SJSA1 (cell line): ENCODE measurements at regions not wholly inside any gene's neighbourhood (a gene's known extent, or its start where the extent isn't known, plus 50 kb on each side); places are given as distances from the start of the nearest gene placed in this dataset.

Experiments used
- DNase-seq, 2 experiments: peaks; one replicate each; pipeline ENCODE4 v3.0.0-alpha.2; 2015 to 2020; ENCODE audit warnings: low spot score in 2 of 2, low read depth in 1 of 2
- H3K27ac ChIP-seq: fragments of 250-450 bp; sonication (Bioruptor Pico); 2 replicates; pipeline ENCODE4 v1.5.1; 2020; ENCODE audit warnings: mild to moderate bottlenecking, moderate library complexity
- H3K27me3 ChIP-seq: fragments of 250-450 bp; sonication (Bioruptor Pico); replicated peaks from 2 replicates; pipeline ENCODE4 v1.5.1; 2020; ENCODE audit warnings: mild to moderate bottlenecking, moderate library complexity
- H3K36me3 ChIP-seq: fragments of 250-450 bp; sonication (Bioruptor Pico); 2 replicates; pipeline ENCODE4 v1.5.1; 2020; ENCODE audit warnings: mild to moderate bottlenecking
- H3K4me1 ChIP-seq: fragments of 250-450 bp; sonication (Bioruptor Pico); replicated peaks from 2 replicates; pipeline ENCODE4 v1.6.1; 2021; ENCODE audit warnings: mild to moderate bottlenecking
- H3K4me3 ChIP-seq: fragments of 250-450 bp; sonication (Bioruptor Pico); 2 replicates; pipeline ENCODE4 v1.5.1; 2020; ENCODE audit warnings: mild to moderate bottlenecking
- H3K9me3 ChIP-seq: fragments of 250-450 bp; sonication (Bioruptor Pico); replicated peaks from 2 replicates; pipeline ENCODE4 v1.5.1; 2020; ENCODE audit warnings: mild to moderate bottlenecking

GRCh38 chr7:46802479-46802878 lies 779.4 kb downstream of the TNS3 start:
- H3K4me3 ChIP-seq = no peak overlapping the region
- no peak overlapping the region for H3K27ac ChIP-seq
- no peaks in the 10 kb centered on the region for H3K9me3 ChIP-seq
- H3K36me3 ChIP-seq = no peaks in the 10 kb centered on the region; the same call in 1 of the 2 replicates
- no peak for DNase-seq
- H3K27me3 ChIP-seq = no peaks in the 10 kb centered on the region
- H3K4me1 ChIP-seq = no peaks in the 10 kb centered on the region

- H3K27ac ChIP-seq = no peak overlapping the region
- H3K4me3 ChIP-seq = no peak overlapping the region
- no peak for DNase-seq
- H3K9me3 ChIP-seq = no peaks in the 10 kb centered on the region
- no peaks in the 10 kb centered on the region; the same call in 1 of the 2 replicates for H3K27me3 ChIP-seq
- H3K36me3 ChIP-seq = no peaks in the 10 kb centered on the region
- no peaks in the 10 kb centered on the region for H3K4me1 ChIP-seq
Measured at GRCh38 chr7:46791188-46791587, 790.7 kb downstream of the TNS3 start.

- no peak overlapping the region for H3K4me3 ChIP-seq
- no peak for DNase-seq
- no peaks in the 10 kb centered on the region for H3K9me3 ChIP-seq
- no peak overlapping the region for H3K27ac ChIP-seq
- H3K4me1 ChIP-seq = no peaks in the 10 kb centered on the region
- no peaks in the 10 kb centered on the region for H3K36me3 ChIP-seq
- no peaks in the 10 kb centered on the region for H3K27me3 ChIP-seq
Measured at GRCh38 chr7:46786995-46787394, 794.9 kb downstream of the TNS3 start.

DNA sequence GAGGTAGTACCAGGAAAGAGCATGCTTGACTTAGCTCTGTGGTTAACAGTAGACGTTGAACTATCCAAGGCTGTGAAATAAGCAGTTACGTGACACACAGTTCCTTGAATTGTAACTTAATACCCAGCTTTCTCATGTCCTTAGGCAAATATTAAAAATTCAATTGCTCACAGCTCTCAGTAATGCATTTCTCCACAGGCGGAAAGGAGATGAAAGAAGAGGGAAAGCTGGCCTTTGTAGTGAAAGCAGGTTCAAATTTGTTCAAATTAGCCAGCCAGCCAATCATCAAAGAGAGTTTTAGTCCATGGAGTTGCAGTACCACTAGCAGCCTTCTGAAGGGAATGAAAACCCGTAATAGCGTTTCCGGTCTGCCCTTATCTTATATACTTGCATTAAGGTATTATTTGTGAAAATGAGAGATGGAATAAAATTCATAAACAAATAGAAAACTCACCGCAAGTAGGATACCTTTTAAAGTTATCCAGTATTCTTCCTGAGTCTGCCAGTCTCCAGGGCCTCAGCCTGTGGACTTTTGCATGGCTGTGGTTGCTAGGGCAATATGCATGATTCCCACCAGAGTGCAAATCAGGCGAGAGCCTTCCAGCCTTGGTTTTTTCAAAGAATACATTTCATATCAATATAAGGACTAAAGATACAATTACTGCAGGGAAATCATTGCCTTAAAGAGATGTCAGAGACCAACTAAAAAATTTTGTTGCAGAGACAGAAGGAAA lies 795.5 kb downstream of the TNS3 start:
- no peak overlapping the region for H3K27ac ChIP-seq
- H3K4me3 ChIP-seq = no peak overlapping the region
- DNase-seq = no peak
- no peaks in the 10 kb centered on the region for H3K27me3 ChIP-seq
- no peaks in the 10 kb centered on the region for H3K4me1 ChIP-seq
- H3K36me3 ChIP-seq = no peaks in the 10 kb centered on the region
- H3K9me3 ChIP-seq = no peaks in the 10 kb centered on the region

- no peak overlapping the region for H3K4me3 ChIP-seq
- H3K27me3 ChIP-seq = no peaks in the 10 kb centered on the region
- no peaks in the 10 kb centered on the region for H3K4me1 ChIP-seq
- H3K36me3 ChIP-seq = no peaks in the 10 kb centered on the region
- no peaks in the 10 kb centered on the region for H3K9me3 ChIP-seq
- no peak for DNase-seq
- no peak overlapping the region for H3K27ac ChIP-seq
Measured at GRCh38 chr7:46784732-46785131, 797.2 kb downstream of the TNS3 start.

DNA sequence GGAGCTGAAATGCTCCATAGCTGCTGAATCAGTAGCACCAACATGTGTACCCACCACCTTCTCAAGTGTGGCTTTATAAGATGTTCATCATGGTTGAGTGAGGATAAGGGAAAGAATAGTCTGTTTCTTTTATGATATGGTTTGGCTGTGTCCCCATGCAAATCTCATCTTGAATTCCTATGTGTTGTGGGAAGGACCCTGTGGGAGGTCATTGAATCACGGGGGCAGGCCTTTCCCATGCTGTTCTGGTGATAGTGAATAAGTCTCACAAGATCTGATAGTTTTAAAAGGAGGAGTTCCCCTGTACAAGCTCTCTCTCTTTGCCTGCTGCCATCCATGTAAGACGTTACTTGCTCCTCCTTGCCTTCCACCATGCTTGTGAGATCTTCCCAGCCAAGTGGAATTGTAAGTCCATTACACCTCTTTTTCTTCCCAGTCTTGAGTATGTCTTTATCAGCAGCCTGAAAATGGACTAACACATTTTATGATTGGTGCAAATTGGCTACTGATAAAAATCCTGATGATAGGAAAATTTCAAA lies 799.9 kb downstream of the TNS3 start:
- no peaks in the 10 kb centered on the region for H3K27me3 ChIP-seq
- H3K9me3 ChIP-seq = no peaks in the 10 kb centered on the region
- no peak overlapping the region for H3K27ac ChIP-seq
- no peak overlapping the region for H3K4me3 ChIP-seq
- no peaks in the 10 kb centered on the region for H3K4me1 ChIP-seq
- no peak for DNase-seq
- no peaks in the 10 kb centered on the region for H3K36me3 ChIP-seq

DNA sequence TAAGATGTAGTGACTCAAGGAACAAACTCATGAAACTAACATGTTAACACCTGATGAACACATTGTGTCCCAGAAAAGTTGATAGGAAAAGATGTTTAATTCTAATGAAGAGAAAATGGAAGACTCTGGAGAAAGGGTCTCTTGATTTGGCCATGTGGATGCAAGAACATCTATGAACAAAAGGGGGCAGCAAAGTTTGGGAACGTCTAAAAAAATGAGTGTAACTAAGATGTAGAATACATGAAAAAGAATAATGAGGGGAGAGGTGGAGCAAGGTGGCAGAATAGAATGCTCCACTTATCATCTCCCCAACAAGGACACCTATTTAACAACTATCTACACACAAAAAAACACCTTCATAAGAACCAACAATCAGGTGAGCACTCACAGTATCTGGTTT lies 805.1 kb downstream of the TNS3 start:
- DNase-seq = peak in 1 of 2 experiments; percentile 22
- H3K36me3 ChIP-seq = no peaks in the 10 kb centered on the region
- no peaks in the 10 kb centered on the region for H3K4me1 ChIP-seq
- no peak overlapping the region for H3K4me3 ChIP-seq
- H3K27me3 ChIP-seq = no peaks in the 10 kb centered on the region
- no peak overlapping the region for H3K27ac ChIP-seq
- no peaks in the 10 kb centered on the region for H3K9me3 ChIP-seq

GRCh38 chr7:46775776-46776175 lies 806.1 kb downstream of the TNS3 start:
- DNase-seq = no peak
- H3K27ac ChIP-seq = no peak overlapping the region
- H3K27me3 ChIP-seq = no peaks in the 10 kb centered on the region

DNA sequence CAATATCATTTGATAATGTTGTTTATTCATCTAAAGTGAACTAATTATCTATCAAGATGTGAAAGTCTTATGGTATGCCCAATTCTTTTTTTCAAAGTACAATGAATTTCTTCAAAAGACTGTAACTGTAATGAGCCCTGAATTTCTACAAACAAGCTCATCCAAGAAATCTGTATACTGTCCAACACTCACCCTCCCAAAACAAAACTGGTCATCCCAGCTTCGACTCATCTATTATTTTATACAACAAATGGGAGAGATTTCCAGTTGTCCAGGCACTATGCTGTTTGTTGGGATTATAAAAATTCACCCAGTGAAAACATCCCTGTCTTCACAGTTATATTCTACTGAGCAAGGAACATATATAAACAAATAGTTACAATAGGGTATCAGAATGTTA lies 806.9 kb downstream of the TNS3 start:
- Histone ChIP-seq H3K27ac (no peak overlapping the region), H3K4me1 (no peaks in the 10 kb centered on the region), H3K27me3 (no peaks in the 10 kb centered on the region), H3K9me3 (no peaks in the 10 kb centered on the region), H3K36me3 (no peaks in the 10 kb centered on the region), H3K4me3 (no peak overlapping the region)
- DNase-seq = no peak

More at GRCh38 chr7:46775776-46776175, 806.1 kb downstream of the TNS3 start:
- Histone ChIP-seq H3K4me1 (no peaks in the 10 kb centered on the region), H3K36me3 (no peaks in the 10 kb centered on the region), H3K9me3 (no peaks in the 10 kb centered on the region), H3K4me3 (no peak overlapping the region)

DNA sequence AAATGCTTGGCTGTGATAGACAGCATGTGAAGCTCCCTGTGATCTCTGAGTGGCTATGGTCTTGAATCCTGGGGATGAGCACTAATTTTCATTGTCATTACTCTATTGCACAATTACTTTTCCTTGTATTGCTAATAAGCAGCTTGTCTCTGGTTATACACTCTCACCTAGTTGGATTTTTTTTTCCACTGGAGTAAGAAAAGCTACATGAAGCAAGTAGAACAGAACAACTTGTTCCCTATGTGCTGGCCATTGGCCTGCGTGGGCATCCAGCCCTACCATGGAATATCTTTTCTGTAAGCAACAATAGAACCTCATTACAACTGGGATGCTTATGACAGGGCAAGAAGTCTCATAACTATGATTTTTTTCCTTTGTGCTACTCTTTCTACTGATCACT lies 807.4 kb downstream of the TNS3 start:
- Histone ChIP-seq H3K4me3 (no peak overlapping the region), H3K4me1 (no peaks in the 10 kb centered on the region), H3K27ac (no peak overlapping the region), H3K36me3 (no peaks in the 10 kb centered on the region), H3K9me3 (peaks cover 2% of the 10 kb centered on the region; the same call in 1 of the 2 replicates), H3K27me3 (no peaks in the 10 kb centered on the region)
- no peak for DNase-seq

DNA sequence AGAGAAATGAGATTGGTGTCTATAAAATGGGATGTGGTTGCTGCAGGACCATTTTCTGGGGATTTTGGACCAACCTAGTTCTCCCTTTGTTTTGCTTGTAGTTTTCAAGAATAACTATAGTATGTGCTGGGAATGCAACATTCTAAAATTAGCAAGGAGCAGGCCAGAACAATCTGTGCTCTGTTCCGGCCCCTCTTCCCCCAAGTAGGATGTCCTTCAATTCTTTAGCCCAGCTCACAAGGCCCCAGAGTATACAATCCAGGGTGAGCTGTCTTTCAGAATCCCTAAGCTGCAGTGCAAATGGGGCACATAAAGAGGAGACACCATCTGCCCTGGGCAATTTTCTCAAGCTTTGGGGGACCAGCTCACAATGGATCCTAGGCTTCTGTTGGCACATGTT lies 809.1 kb downstream of the TNS3 start:
- no peak overlapping the region for H3K4me3 ChIP-seq
- H3K9me3 ChIP-seq = peaks cover 9% of the 10 kb centered on the region; the same call in 1 of the 2 replicates
- no peaks in the 10 kb centered on the region for H3K4me1 ChIP-seq
- H3K27ac ChIP-seq = no peak overlapping the region
- H3K36me3 ChIP-seq = no peaks in the 10 kb centered on the region
- no peaks in the 10 kb centered on the region for H3K27me3 ChIP-seq
- DNase-seq = no peak

DNA sequence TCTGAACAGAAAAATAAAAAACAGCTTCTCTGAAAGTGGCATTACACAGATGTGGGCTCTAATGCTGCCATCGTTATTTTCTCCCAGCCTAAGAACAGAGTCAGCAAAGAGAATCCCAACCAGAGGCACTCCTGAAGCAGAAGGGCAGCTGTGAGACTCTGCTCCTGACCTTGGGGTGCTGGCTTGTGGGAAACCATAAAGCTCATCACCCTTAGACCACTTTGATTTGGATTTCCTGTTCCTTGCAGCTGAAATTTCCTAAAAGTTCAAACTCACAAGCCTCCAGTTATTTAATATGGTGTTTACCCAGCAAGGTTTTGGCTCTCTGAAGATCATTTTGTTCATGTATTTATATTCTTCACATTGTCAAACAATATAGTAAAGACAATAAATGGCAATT lies 814.8 kb downstream of the TNS3 start:
- no peaks in the 10 kb centered on the region for H3K36me3 ChIP-seq
- H3K9me3 ChIP-seq = peaks cover 9% of the 10 kb centered on the region; the same call in 1 of the 2 replicates
- H3K27ac ChIP-seq = no peak overlapping the region
- no peak for DNase-seq
- no peak overlapping the region for H3K4me3 ChIP-seq
- H3K27me3 ChIP-seq = no peaks in the 10 kb centered on the region
- peaks cover 14% of the 10 kb centered on the region for H3K4me1 ChIP-seq

DNA sequence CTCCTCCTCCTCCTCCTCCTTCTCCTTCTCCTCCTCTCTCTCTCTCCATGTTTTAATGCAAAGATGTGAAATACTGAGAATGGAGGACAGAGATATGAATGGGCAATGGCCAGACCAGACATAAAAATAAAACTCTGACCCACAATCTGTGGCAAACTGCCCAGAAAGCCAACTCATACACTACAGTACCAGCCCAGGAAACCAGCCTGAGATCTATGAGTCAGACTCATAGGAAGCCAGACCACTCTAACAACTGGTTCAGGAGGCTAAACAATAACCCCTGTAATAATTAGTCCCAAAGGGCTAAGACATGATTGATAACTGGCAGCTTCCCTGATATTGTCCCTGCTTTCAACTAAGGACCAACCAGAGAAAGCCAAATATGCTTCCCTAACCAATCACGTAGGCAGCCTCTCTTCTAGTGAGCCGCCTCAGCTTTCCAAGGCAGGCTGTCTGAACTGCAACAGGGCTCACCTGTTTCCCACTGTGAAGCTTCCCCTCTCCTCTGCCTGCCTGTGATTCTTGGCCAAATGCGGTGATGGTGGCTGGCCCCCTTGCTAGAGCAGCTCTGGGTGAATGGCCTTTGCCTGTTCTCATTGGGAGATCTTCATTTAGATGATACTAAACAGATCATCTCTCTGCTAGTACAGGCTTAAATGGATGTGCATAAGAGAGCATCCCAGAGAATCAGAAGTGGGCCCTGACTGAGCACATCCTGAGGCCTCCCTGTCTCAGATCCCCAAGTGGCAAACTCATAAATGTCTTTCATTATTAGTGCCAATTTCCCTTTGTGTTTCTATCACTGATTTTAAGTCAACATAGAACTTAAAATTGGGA lies 817.6 kb downstream of the TNS3 start:
- H3K9me3 ChIP-seq = peaks cover 7% of the 10 kb centered on the region; the same call in 1 of the 2 replicates
- no peaks in the 10 kb centered on the region for H3K36me3 ChIP-seq
- no peak overlapping the region for H3K4me3 ChIP-seq
- 0 out of 2 replicates have a peak overlapping the region, but pooled peaks have one; percentile 5 for H3K27ac ChIP-seq
- no peaks in the 10 kb centered on the region for H3K27me3 ChIP-seq
- peak; percentile 83 to 90 for DNase-seq
- peaks cover 18% of the 10 kb centered on the region for H3K4me1 ChIP-seq

- Histone ChIP-seq H3K9me3 (0 out of 2 replicates have a peak, but pooled peaks cover 1% of the 10 kb centered on the region), H3K27ac (0 out of 2 replicates have a peak overlapping the region, but pooled peaks have one; percentile 5), H3K4me1 (peaks cover 18% of the 10 kb centered on the region), H3K4me3 (no peak overlapping the region), H3K27me3 (no peaks in the 10 kb centered on the region), H3K36me3 (no peaks in the 10 kb centered on the region)
- DNase-seq = no peak
Measured at GRCh38 chr7:46763344-46763743, 818.6 kb downstream of the TNS3 start.
